K562 (cell line): ENCODE measurements at regions not wholly inside any gene's neighbourhood (a gene's known extent, or its start where the extent isn't known, plus 50 kb on each side); places are given as distances from the start of the nearest gene placed in this dataset.

ENCODE experiments used
- ATAC-seq: fragments of 200-7000 bp; cut with Tn5 transposase; 3 replicates; pipeline ENCODE4 v1.9.1; 2020; ENCODE audit warnings: moderate library complexity
- BruUV-seq: library from RNA; stranded (reverse); fragments of 400-500 nt; replicated peaks from 2 replicates; lab custom pipeline; 2021; lab: Mats Ljungman, UMichigan
- CTCF ChIA-PET: fragments of 300-600 bp; formaldehyde crosslinking; extraction: SDS; loops from one replicate; lab custom pipeline; 2021; ENCODE audit warnings: low intra/inter-chr PET ratio; lab: Yijun Ruan, JAX
- POLR2A ChIA-PET: fragments of 300-600, 350-650 bp; sonication (Branson Sonifier 250); formaldehyde crosslinking; extraction: SDS; loops from one replicate; lab custom pipeline; 2021; ENCODE audit warnings: antibody characterized with exemption, inconsistent platforms; lab: Yijun Ruan, JAX
- DNase-seq, 4 experiments: peaks; one replicate each; pipeline versions ENCODE4 v3.0.0 to v3.0.0-alpha.2; 2011 to 2018; ENCODE audit warnings: low spot score in 3 of 4, mixed read lengths in 3 of 4; ENCODE audit errors: extremely low read depth in 1 of 4
- FAIRE-seq: peaks from 2 replicates; lab custom pipeline; 2011; peaks lifted over from hg19 to GRCh38; lab: Jason Lieb, UNC
- H2AFZ ChIP-seq: 2 replicates; pipeline ENCODE4 v1.6.0; 2011; ENCODE audit warnings: low read depth, low read length, control low read depth, inconsistent platforms
- H3K27ac ChIP-seq: fragments of 200-600 bp; 3 replicates; pipeline ENCODE4 v1.8.0; 2011; ENCODE audit warnings: low read depth, mild to moderate bottlenecking, control low read depth, inconsistent platforms, low read length, moderate library complexity, mixed read lengths; ENCODE audit errors: extremely low read depth
- H3K27me3 ChIP-seq, 2 experiments: fragments of 300-600 bp in 1 of 2; 2 replicates in 1 of 2; 3 replicates in 1 of 2; pipeline versions ENCODE4 v1.6.0 to v1.8.0; 2011; ENCODE audit warnings: inconsistent platforms in 2 of 2, low read length in 2 of 2, mild to moderate bottlenecking in 1 of 2, mixed read lengths in 1 of 2, moderate library complexity in 1 of 2; ENCODE audit not compliant: control insufficient read depth in 2 of 2, insufficient read depth in 2 of 2
- H3K36me3 ChIP-seq: fragments of 300-600 bp; 3 replicates; pipeline ENCODE4 v1.8.0; 2011; ENCODE audit warnings: mild to moderate bottlenecking, low read length, inconsistent platforms; ENCODE audit not compliant: control insufficient read depth, insufficient read depth
- H3K4me1 ChIP-seq, 2 experiments: fragments of 200-600 bp in 1 of 2; replicated peaks in 1 of 2; 2 replicates in 1 of 2; 3 replicates in 1 of 2; pipeline versions ENCODE4 v1.5.1 to v1.8.0; 2011; ENCODE audit warnings: inconsistent platforms in 2 of 2, low read length in 2 of 2, mild to moderate bottlenecking in 1 of 2, mixed read lengths in 1 of 2, moderate library complexity in 1 of 2; ENCODE audit not compliant: control insufficient read depth in 2 of 2, insufficient read depth in 2 of 2
- H3K4me2 ChIP-seq: 2 replicates; pipeline ENCODE4 v1.6.1; 2011; ENCODE audit warnings: low read length, control low read depth, inconsistent platforms, mixed read lengths; ENCODE audit not compliant: insufficient read depth
- H3K4me3 ChIP-seq: fragments of 200-600 bp; sonication (generic), shearing (Covaris generic); 2 replicates; pipeline ENCODE4 v1.5.1; 2016; ENCODE audit warnings: control low read depth, inconsistent platforms
- H3K79me2 ChIP-seq: fragments of 200-600 bp; 3 replicates; pipeline ENCODE4 v1.8.0; 2011; ENCODE audit warnings: low read length, inconsistent platforms; ENCODE audit not compliant: control insufficient read depth, insufficient read depth
- H3K9ac ChIP-seq, 2 experiments: 2 replicates each; pipeline versions ENCODE4 v1.6.0 to v1.6.1; 2011; ENCODE audit warnings: low read depth in 2 of 2, low read length in 2 of 2, control low read depth in 1 of 2, inconsistent platforms in 1 of 2, mild to moderate bottlenecking in 1 of 2, mixed read lengths in 1 of 2; ENCODE audit not compliant: insufficient read depth in 1 of 2
- H3K9me1 ChIP-seq: one replicate; pipeline ENCODE4 v1.6.0; 2011; ENCODE audit warnings: inconsistent platforms, mild to moderate bottlenecking, low read length, moderate library complexity; ENCODE audit not compliant: control insufficient read depth, insufficient read depth
- H3K9me3 ChIP-seq: replicated peaks from 2 replicates; pipeline ENCODE4 v1.5.1; 2011; ENCODE audit warnings: low read depth, low read length, inconsistent platforms; ENCODE audit not compliant: control insufficient read depth, insufficient read depth
- H4K20me1 ChIP-seq: replicated peaks from 2 replicates; pipeline ENCODE4 v1.6.1; 2011; ENCODE audit warnings: low read length, inconsistent platforms, mixed read lengths; ENCODE audit not compliant: control insufficient read depth, insufficient read depth
- AFF4 ChIP-seq: sonication (generic); formaldehyde crosslinking; IDR thresholded peaks from 2 replicates; pipeline ENCODE4 v1.8.0; 2023; ENCODE audit warnings: mild to moderate bottlenecking, missing genetic modification reagents
- ASH1L ChIP-seq: fragments of 450-650 bp; IDR thresholded peaks from 2 replicates; pipeline ENCODE4 v1.6.1; 2018; ENCODE audit warnings: borderline replicate concordance, mild to moderate bottlenecking, low read depth; ENCODE audit not compliant: partially characterized antibody
- CBX5 ChIP-seq: IDR thresholded peaks from 2 replicates; pipeline ENCODE4 v1.6.1; 2014; ENCODE audit warnings: low read depth, borderline replicate concordance
- CREM ChIP-seq: IDR thresholded peaks from 2 replicates; pipeline ENCODE4 v1.6.1; 2014; ENCODE audit warnings: antibody characterized with exemption, low read depth
- FOXK2 ChIP-seq, 2 experiments: fragments of 450-650 bp; IDR thresholded peaks in 1 of 2; conservative IDR thresholded peaks in 1 of 2; 2 replicates each; pipeline ENCODE4 v1.6.1; 2016; ENCODE audit warnings: low read depth in 2 of 2, mild to moderate bottlenecking in 1 of 2
- HOMEZ ChIP-seq: fragments of 250-450 bp; sonication (Bioruptor Pico); IDR thresholded peaks from 2 replicates; pipeline ENCODE4 v1.4.0; 2020; ENCODE audit warnings: mild to moderate bottlenecking, moderate library complexity
- KLF16 ChIP-seq: IDR thresholded peaks from 2 replicates; pipeline ENCODE4 v1.6.1; 2016; ENCODE audit warnings: antibody characterized with exemption
- MAFG ChIP-seq: fragments of 450-650 bp; conservative IDR thresholded peaks from 2 replicates; pipeline ENCODE4 v1.6.1; 2016; ENCODE audit warnings: missing genetic modification characterization, missing compliant biosample characterization
- NCOA1 ChIP-seq: fragments of 450-650 bp; IDR thresholded peaks from 2 replicates; pipeline ENCODE4 v1.6.1; 2016; ENCODE audit warnings: low read depth
- PREB ChIP-seq: sonication (generic); formaldehyde crosslinking; IDR thresholded peaks from 2 replicates; pipeline ENCODE4 v1.8.1; 2023; ENCODE audit warnings: mild to moderate bottlenecking, missing genetic modification reagents
- PRMT5 ChIP-seq: sonication (generic); formaldehyde crosslinking; IDR thresholded peaks from 2 replicates; pipeline ENCODE4 v1.5.0; 2020; ENCODE audit warnings: missing genetic modification reagents
- PRPF4 ChIP-seq: fragments of 200-400 bp; formaldehyde crosslinking; IDR thresholded peaks from one replicate; pipeline ENCODE4 v1.6.1; 2017; ENCODE audit warnings: low read length, low read depth, mild to moderate bottlenecking; ENCODE audit not compliant: insufficient read depth, poor library complexity, severe bottlenecking
- PTTG1 ChIP-seq: fragments of 450-650 bp; IDR thresholded peaks from 2 replicates; pipeline ENCODE4 v1.6.1; 2016; ENCODE audit warnings: low read depth, mild to moderate bottlenecking, missing genetic modification characterization, missing compliant biosample characterization
- RAD21 ChIP-seq, 2 experiments: fragments of 250-450 bp in 1 of 2; fragments of 450-650 bp in 1 of 2; sonication (Bioruptor Pico) in 1 of 2; formaldehyde crosslinking in 1 of 2; IDR thresholded peaks in 1 of 2; conservative IDR thresholded peaks in 1 of 2; 2 replicates each; pipeline versions ENCODE4 v1.4.0 to v1.8.0; 2020 to 2022; ENCODE audit warnings: mild to moderate bottlenecking in 2 of 2, moderate library complexity in 1 of 2
- SNAPC5 ChIP-seq: fragments of 250-450 bp; sonication (Bioruptor Pico); IDR thresholded peaks from 2 replicates; pipeline ENCODE4 v1.8.0; 2021; ENCODE audit warnings: moderate library complexity, mild to moderate bottlenecking, inconsistent platforms
- ZNF24 ChIP-seq: fragments of 450-650 bp; IDR thresholded peaks from 2 replicates; pipeline ENCODE4 v1.6.1; 2016
- in situ Hi-C: fragments of 300-500 bp; cut with MboI; formaldehyde crosslinking; loops from 4 replicates; pipeline ENCODE4 v1.15.0; 2018; ENCODE audit warnings: inconsistent platforms, mixed read lengths
- intact Hi-C: fragments of 100-400 bp; cut with micrococcal nuclease; formaldehyde crosslinking; loops from 2 replicates; pipeline ENCODE4 v1.14.2; 2022

GRCh38 chr4:28675582-28675981, 1814.9 kb downstream of the STIM2 start:
- TF ChIP-seq ASH1L (no peak), SNAPC5 (no peak), RAD21 (CRISPR knock-in tag; conservative IDR thresholded peaks at IDR 0.05 in 1 of 2, IDR thresholded peaks at IDR 0.05 in 1 of 2) (no peak), NCOA1 (no peak), AFF4 (CRISPR knock-in tag) (no peak), ZNF24 (no peak), MAFG (no peak), HOMEZ (CRISPR knock-in tag) (no peak), PRPF4 (no peak), FOXK2 (conservative IDR thresholded peaks at IDR 0.05 in 1 of 2, IDR thresholded peaks at IDR 0.05 in 1 of 2; ENCODE audit: low read depth in 2 of 2) (no peak), PREB (CRISPR knock-in tag) (no peak), PRMT5 (CRISPR knock-in tag) (no peak), CBX5 (no peak), PTTG1 (no peak), CREM (no peak), KLF16 (no peak)
- ChIA-PET POLR2A (no interaction called here), CTCF (no interaction called here)
- DNase-seq (no peak), FAIRE-seq (no peak), ATAC-seq (no peak)
- no peaks in the 10 kb centered on the region for H4K20me1 ChIP-seq
- no TSS peak for BruUV-seq
- H3K27me3 ChIP-seq = no peaks in the 10 kb centered on the region
- H3K36me3 ChIP-seq = no peaks in the 10 kb centered on the region
- no peaks in the 10 kb centered on the region for H3K9me1 ChIP-seq
- no peak overlapping the region for H3K4me3 ChIP-seq
- H3K4me1 ChIP-seq = no peaks in the 10 kb centered on the region
- no peak overlapping the region for H3K9ac ChIP-seq
- H3K27ac ChIP-seq = no peak overlapping the region
- H3K4me2 ChIP-seq = no peak overlapping the region
- no peaks in the 10 kb centered on the region for H3K79me2 ChIP-seq
- H2AFZ ChIP-seq = no peak overlapping the region
- H3K9me3 ChIP-seq = no peaks in the 10 kb centered on the region
- intact Hi-C loops (no loop called here), in situ Hi-C loops (no loop called here)
